ENCODE measurements at regions not wholly inside any gene's neighbourhood (a gene's known extent, or its start where the extent isn't known, plus 50 kb on each side); places are given as distances from the start of the nearest gene placed in this dataset.

DNA sequence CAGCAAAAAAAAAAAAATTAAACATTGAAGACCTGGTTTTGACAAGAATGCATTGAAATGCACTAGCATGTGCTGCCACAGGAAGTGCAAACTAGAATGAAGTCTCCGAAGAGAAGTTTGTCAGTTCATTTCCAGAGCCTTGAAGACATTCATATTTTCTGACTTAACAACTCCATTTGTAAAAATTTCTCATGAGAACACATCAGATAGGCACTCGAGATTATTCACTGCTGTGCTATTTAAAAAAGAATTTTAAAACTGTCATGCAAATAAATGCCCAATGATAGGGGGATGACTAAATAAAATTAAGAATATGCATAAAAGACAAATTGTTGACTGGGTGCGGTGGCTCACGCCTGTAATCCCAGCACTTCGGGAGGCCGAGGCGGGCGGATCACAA, 394.6 kb upstream of the JARID2 start:
- TF ChIP-seq, protein P1, sequence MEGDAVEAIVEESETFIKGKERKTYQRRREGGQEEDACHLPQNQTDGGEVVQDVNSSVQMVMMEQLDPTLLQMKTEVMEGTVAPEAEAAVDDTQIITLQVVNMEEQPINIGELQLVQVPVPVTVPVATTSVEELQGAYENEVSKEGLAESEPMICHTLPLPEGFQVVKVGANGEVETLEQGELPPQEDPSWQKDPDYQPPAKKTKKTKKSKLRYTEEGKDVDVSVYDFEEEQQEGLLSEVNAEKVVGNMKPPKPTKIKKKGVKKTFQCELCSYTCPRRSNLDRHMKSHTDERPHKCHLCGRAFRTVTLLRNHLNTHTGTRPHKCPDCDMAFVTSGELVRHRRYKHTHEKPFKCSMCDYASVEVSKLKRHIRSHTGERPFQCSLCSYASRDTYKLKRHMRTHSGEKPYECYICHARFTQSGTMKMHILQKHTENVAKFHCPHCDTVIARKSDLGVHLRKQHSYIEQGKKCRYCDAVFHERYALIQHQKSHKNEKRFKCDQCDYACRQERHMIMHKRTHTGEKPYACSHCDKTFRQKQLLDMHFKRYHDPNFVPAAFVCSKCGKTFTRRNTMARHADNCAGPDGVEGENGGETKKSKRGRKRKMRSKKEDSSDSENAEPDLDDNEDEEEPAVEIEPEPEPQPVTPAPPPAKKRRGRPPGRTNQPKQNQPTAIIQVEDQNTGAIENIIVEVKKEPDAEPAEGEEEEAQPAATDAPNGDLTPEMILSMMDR (conservative IDR thresholded peaks at IDR 0.05; ENCODE audit: low read depth, low read length) = no peak
- DNase-seq (ENCODE audit: low read depth) = no peak
- no peak overlapping the region for H3K4me3 ChIP-seq (ENCODE audit: low read depth, low read length)

DNA sequence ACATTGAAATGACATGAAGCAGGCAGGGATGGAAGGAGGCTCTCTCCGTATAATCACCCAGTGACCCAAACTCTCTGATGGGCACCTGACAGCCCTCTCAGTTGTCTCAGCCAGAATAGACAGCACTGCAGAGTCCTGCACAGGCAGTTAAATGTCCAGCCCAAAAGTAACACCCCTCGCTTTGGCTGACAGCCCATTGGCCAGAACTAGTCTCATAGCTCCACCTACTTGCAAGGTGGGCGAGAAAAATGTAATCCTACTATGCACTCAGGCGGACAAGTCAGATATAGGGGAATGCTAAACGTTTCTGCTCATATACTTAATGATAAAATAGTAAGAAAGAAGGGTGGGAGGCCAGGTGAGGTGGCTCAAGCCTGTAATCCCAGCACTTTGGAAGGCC, 393.5 kb upstream of the JARID2 start:
- TF ChIP-seq, protein P1 (conservative IDR thresholded peaks at IDR 0.05; ENCODE audit: low read depth, low read length) = no peak
- no peak overlapping the region for H3K4me3 ChIP-seq (ENCODE audit: low read depth, low read length)
- DNase-seq (ENCODE audit: low read depth) = no peak

DNA sequence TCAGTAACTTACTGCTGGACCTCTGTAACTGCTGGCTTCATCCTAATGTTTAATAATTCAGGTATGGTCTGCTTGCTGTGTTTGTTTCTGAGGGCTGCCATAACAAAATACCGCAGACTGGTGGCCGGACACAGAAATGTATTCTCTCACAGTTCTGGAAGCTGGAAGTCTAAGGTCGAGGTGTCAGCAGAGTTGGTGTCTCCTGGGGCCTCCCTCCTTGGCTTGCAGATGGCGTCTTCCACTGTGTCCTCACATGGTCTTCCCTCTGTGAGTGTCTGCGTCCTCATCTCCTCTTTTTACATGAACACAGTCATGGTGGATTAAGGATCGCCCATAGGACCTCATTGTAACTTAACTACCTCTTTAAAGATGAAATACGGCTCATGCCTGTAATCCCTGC, 389.7 kb upstream of the JARID2 start:
- no peak overlapping the region for H3K4me3 ChIP-seq (ENCODE audit: low read depth, low read length)
- no peak for DNase-seq (ENCODE audit: low read depth)
- TF ChIP-seq, protein P1 (conservative IDR thresholded peaks at IDR 0.05; ENCODE audit: low read depth, low read length) = no peak

DNA sequence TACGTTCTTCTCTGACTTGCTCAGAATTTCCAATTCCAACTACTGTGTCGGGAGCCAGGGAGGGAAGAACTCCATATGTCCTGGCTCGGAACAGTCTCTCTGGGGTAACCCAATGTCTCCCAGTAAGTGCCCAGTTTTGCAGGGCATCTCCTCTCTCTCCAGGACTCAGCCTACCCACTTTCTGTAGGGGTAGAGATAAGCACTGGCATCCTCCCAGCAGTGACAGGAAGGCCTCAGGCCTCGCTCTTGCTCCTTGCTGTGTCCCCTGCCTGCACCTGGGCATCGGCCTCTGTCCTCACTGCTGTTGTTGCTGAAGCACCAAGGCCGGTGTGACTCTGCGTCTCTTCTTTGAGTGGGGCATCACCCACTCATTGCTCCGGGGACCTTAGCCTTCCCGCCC, 388.9 kb upstream of the JARID2 start:
- H3K4me3 ChIP-seq (ENCODE audit: low read depth, low read length) = no peak overlapping the region
- TF ChIP-seq, protein P1 (conservative IDR thresholded peaks at IDR 0.05; ENCODE audit: low read depth, low read length) = no peak
- DNase-seq (ENCODE audit: low read depth) = no peak

DNA sequence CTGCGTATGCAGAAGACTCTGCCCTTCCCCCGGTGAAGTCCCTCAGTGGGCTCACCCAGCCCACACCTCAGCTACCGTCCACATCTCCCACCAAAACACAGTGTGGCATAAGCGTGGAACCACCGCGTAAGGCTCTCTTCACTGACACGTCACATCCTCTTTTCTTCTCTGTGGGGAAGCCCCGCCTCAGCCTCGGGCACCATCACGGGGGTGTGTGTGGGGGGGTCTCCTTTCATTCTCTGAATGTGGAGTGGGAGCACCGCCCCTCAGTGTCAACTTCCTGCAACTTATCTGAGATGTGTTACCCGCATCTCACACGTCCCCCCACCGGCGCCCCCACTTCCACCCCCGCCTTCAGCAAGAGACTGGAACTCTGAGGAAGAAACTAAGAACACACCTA, 388.4 kb upstream of the JARID2 start:
- no peak for DNase-seq (ENCODE audit: low read depth)
- TF ChIP-seq, protein P1 (conservative IDR thresholded peaks at IDR 0.05; ENCODE audit: low read depth, low read length) = no peak
- no peak overlapping the region for H3K4me3 ChIP-seq (ENCODE audit: low read depth, low read length)

DNA sequence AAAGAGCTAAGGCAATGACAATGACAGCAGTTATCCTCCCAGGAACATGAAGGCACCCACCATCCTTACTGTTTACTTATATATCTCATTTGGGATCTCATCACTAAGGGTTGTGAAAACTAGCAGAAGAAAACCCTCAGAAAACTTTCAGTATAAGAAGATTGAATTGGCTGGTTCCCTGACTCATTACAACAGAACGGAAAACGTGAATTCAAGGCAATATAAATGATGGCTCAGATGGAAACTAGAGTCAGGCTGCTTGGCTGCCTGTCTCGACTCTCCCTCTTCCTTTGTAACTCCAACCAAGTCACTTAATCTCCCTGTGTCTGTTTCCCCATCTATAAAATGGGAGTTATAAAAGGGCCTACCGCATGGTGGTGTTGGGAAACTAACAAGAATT, 387.1 kb upstream of the JARID2 start:
- H3K4me3 ChIP-seq (ENCODE audit: low read depth, low read length) = no peak overlapping the region
- TF ChIP-seq, protein P1 (conservative IDR thresholded peaks at IDR 0.05; ENCODE audit: low read depth, low read length) = no peak
- no peak for DNase-seq (ENCODE audit: low read depth)

DNA sequence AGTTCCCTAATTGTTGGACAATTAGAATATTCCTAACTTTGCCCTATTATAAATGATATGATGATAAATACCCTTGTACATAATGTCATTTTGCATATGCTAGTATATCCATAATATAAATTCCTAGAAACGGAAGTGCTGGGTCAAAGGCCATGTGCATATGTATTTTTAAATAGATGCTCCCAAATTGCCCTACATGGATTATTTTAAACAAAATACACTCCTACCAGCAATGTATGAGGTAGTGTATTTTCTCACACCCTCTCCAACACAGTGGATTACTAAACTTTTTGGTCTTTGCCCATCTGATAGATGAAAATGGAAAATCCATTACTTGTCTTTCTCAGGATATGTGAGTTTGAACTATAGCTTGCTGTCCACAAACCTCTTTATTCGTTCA, 385.1 kb upstream of the JARID2 start:
- H3K4me3 ChIP-seq (ENCODE audit: low read depth, low read length) = no peak overlapping the region
- no peak for DNase-seq (ENCODE audit: low read depth)
- TF ChIP-seq, protein P1 (conservative IDR thresholded peaks at IDR 0.05; ENCODE audit: low read depth, low read length) = no peak

All from epithelial cell of proximal tubule (primary cell).